Keratinocyte (primary cell): ENCODE measurements at regions not wholly inside any gene's neighbourhood (a gene's known extent, or its start where the extent isn't known, plus 50 kb on each side); places are given as distances from the start of the nearest gene placed in this dataset.

Experiments
- DNase-seq: peaks from one replicate; pipeline ENCODE4 v3.0.0-alpha.2; 2011; ENCODE audit warnings: low read depth, missing footprints, low spot score
- FAIRE-seq: peaks from 2 replicates; lab custom pipeline; 2011; peaks lifted over from hg19 to GRCh38; lab: Jason Lieb, UNC
- H2AFZ ChIP-seq: 2 replicates; pipeline ENCODE4 v1.6.0; 2012; ENCODE audit warnings: low read length, control low read depth, inconsistent platforms; ENCODE audit not compliant: control insufficient read depth
- H3K27ac ChIP-seq: 2 replicates; pipeline ENCODE4 v1.5.1; 2011; ENCODE audit warnings: low read length; ENCODE audit not compliant: control insufficient read depth, insufficient read depth
- H3K27me3 ChIP-seq: 3 replicates; pipeline ENCODE4 v1.6.0; 2011; ENCODE audit warnings: low read length; ENCODE audit not compliant: control insufficient read depth, insufficient read depth; ENCODE audit errors: extremely low read depth
- H3K36me3 ChIP-seq, 2 experiments: 2 replicates in 1 of 2; 3 replicates in 1 of 2; pipeline ENCODE4 v1.5.1; 2011; ENCODE audit warnings: low read length in 2 of 2, mild to moderate bottlenecking in 1 of 2; ENCODE audit not compliant: control insufficient read depth in 2 of 2, insufficient read depth in 2 of 2; ENCODE audit errors: extremely low read depth in 1 of 2
- H3K4me1 ChIP-seq: 3 replicates; pipeline ENCODE4 v1.5.1; 2011; ENCODE audit warnings: low read length; ENCODE audit not compliant: control insufficient read depth, insufficient read depth; ENCODE audit errors: extremely low read depth
- H3K4me2 ChIP-seq: 3 replicates; pipeline ENCODE4 v1.6.0; 2011; ENCODE audit warnings: low read depth, low read length; ENCODE audit not compliant: control insufficient read depth, insufficient read depth; ENCODE audit errors: extremely low read depth
- H3K4me3 ChIP-seq, 3 experiments: fragments of 200-600 bp in 1 of 3; sonication (generic) in 1 of 3; 2 replicates in 2 of 3; 3 replicates in 1 of 3; pipeline ENCODE4 v1.5.1; 2011 to 2016; ENCODE audit warnings: low read length in 3 of 3, mild to moderate bottlenecking in 3 of 3, control low read depth in 2 of 3, inconsistent platforms in 1 of 3, low read depth in 1 of 3, mixed read lengths in 1 of 3, mixed run types in 1 of 3, moderate library complexity in 1 of 3; ENCODE audit not compliant: control insufficient read depth in 2 of 3, insufficient read depth in 2 of 3; ENCODE audit errors: extremely low read depth in 1 of 3
- H3K79me2 ChIP-seq: 2 replicates; pipeline ENCODE4 v1.6.0; 2012; ENCODE audit warnings: low read length; ENCODE audit not compliant: control insufficient read depth, insufficient read depth
- H3K9ac ChIP-seq: 3 replicates; pipeline ENCODE4 v1.6.0; 2011; ENCODE audit warnings: low read length; ENCODE audit not compliant: control insufficient read depth, insufficient read depth; ENCODE audit errors: extremely low read depth
- H3K9me1 ChIP-seq: 3 replicates; pipeline ENCODE4 v1.6.0; 2011; ENCODE audit warnings: low read length; ENCODE audit not compliant: control insufficient read depth, insufficient read depth; ENCODE audit errors: extremely low read depth
- H3K9me3 ChIP-seq: 2 replicates; pipeline ENCODE4 v1.5.1; 2012; ENCODE audit warnings: low read depth, low read length; ENCODE audit not compliant: control insufficient read depth
- H4K20me1 ChIP-seq: 3 replicates; pipeline ENCODE4 v1.6.0; 2011; ENCODE audit warnings: low read length; ENCODE audit not compliant: control insufficient read depth, insufficient read depth; ENCODE audit errors: extremely low read depth
- CTCF ChIP-seq, 3 experiments: IDR thresholded peaks in 1 of 3; conservative IDR thresholded peaks in 1 of 3; optimal IDR thresholded peaks in 1 of 3; 2 replicates in 2 of 3; 3 replicates in 1 of 3; pipeline versions ENCODE3 to v1.5.1; 2011; ENCODE audit warnings: low read length in 3 of 3, mild to moderate bottlenecking in 3 of 3, moderate library complexity in 2 of 3, control low read depth in 1 of 3, inconsistent platforms in 1 of 3; ENCODE audit not compliant: insufficient read depth in 2 of 3; ENCODE audit errors: extremely low read depth in 1 of 3
- EZH2 ChIP-seq: IDR thresholded peaks from one replicate; pipeline ENCODE4 v1.6.1; 2012; ENCODE audit warnings: inconsistent platforms, mild to moderate bottlenecking, low read length, moderate library complexity
- dilution Hi-C: fragments of 300-500 bp; cut with MboI; formaldehyde crosslinking; loops from one replicate; pipeline ENCODE4 v1.7.0; 2020; ENCODE audit warnings: low sequenced_read_pairs; ENCODE audit not compliant: extremely low pct_ligation_motif_present

GRCh38 chr14:40402957-40403356 is 970.7 kb upstream of the FBXO33 start:
- dilution Hi-C loops: no loop called here
- no peak for FAIRE-seq
- no peak overlapping the region for H3K27ac ChIP-seq
- H3K27me3 ChIP-seq: no peaks in the 10 kb centered on the region
- no peak for TF ChIP-seq EZH2
- H3K9me1 ChIP-seq: no peaks in the 10 kb centered on the region
- no peaks in the 10 kb centered on the region for H3K36me3 ChIP-seq
- H4K20me1 ChIP-seq: no peaks in the 10 kb centered on the region
- no peak overlapping the region for H3K4me3 ChIP-seq
- H3K79me2 ChIP-seq: no peaks in the 10 kb centered on the region
- H3K4me2 ChIP-seq: no peak overlapping the region
- H3K4me1 ChIP-seq: no peaks in the 10 kb centered on the region
- no peak overlapping the region for H2AFZ ChIP-seq
- no peaks in the 10 kb centered on the region for H3K9me3 ChIP-seq
- no peak overlapping the region for H3K9ac ChIP-seq
- no peak for DNase-seq

GRCh38 chr14:40398981-40399380 is 966.7 kb upstream of the FBXO33 start:
- Histone ChIP-seq H3K4me3 (no peak overlapping the region), H3K36me3 (no peaks in the 10 kb centered on the region), H3K27ac (no peak overlapping the region), H4K20me1 (no peaks in the 10 kb centered on the region), H3K9ac (no peak overlapping the region), H3K4me2 (no peak overlapping the region), H3K79me2 (no peaks in the 10 kb centered on the region), H3K27me3 (no peaks in the 10 kb centered on the region), H3K9me3 (no peaks in the 10 kb centered on the region), H3K4me1 (no peaks in the 10 kb centered on the region), H2AFZ (no peak overlapping the region), H3K9me1 (no peaks in the 10 kb centered on the region)
- dilution Hi-C loops: no loop called here
- DNase-seq (no peak), FAIRE-seq (no peak)
- no peak for TF ChIP-seq CTCF (optimal IDR thresholded peaks at IDR 0.05 in 1 of 3, IDR thresholded peaks at IDR 0.05 in 1 of 3, conservative IDR thresholded peaks at IDR 0.05 in 1 of 3; ENCODE audit: extremely low read depth in 1 of 3, insufficient read depth in 2 of 3, low read length in 3 of 3)

GRCh38 chr14:40394634-40395340 is 962.6 kb upstream of the FBXO33 start:
- Histone ChIP-seq H2AFZ (no peak overlapping the region), H4K20me1 (no peaks in the 10 kb centered on the region), H3K9me3 (no peaks in the 10 kb centered on the region), H3K9ac (no peak overlapping the region), H3K4me1 (no peaks in the 10 kb centered on the region), H3K79me2 (no peaks in the 10 kb centered on the region), H3K27me3 (no peaks in the 10 kb centered on the region), H3K36me3 (no peaks in the 10 kb centered on the region), H3K4me2 (no peak overlapping the region), H3K9me1 (no peaks in the 10 kb centered on the region), H3K4me3 (no peak overlapping the region), H3K27ac (no peak overlapping the region)
- DNase-seq: no peak
- no peak for FAIRE-seq
- dilution Hi-C loops: no loop called here
- TF ChIP-seq CTCF (optimal IDR thresholded peaks at IDR 0.05 in 1 of 3, IDR thresholded peaks at IDR 0.05 in 1 of 3, conservative IDR thresholded peaks at IDR 0.05 in 1 of 3; ENCODE audit: extremely low read depth in 1 of 3, insufficient read depth in 2 of 3, low read length in 3 of 3): no peak
- TF ChIP-seq EZH2: no peak
